Activated CD8-positive, alpha-beta T cell treated with anti-CD3 and anti-CD28 coated beads for 36 hours (primary cell): ENCODE measurements at regions not wholly inside any gene's neighbourhood (a gene's known extent, or its start where the extent isn't known, plus 50 kb on each side); places are given as distances from the start of the nearest gene placed in this dataset.

Experiments
- ATAC-seq: fragments of 200-7000 bp; cut with Tn5 transposase; one replicate; pipeline ENCODE4 v1.10.0; 2021; ENCODE audit warnings: mild to moderate bottlenecking, moderate library complexity
- CTCF ChIA-PET: fragments of 350-600 bp; sonication (Branson Sonifier 250); formaldehyde crosslinking; loops from one replicate; lab custom pipeline; 2021; ENCODE audit warnings: antibody characterized with exemption; lab: Charles Lee
- POLR2A ChIA-PET: fragments of 350-600 bp; sonication (Branson Sonifier 250); formaldehyde crosslinking; loops from one replicate; lab custom pipeline; 2021; ENCODE audit warnings: antibody characterized with exemption; lab: Charles Lee
- DNase-seq: peaks from one replicate; pipeline ENCODE4 v3.0.0-alpha.2; 2020
- H3K27ac Mint-ChIP-seq: one replicate; pipeline ENCODE4 v1.8.0; 2021; ENCODE audit warnings: mild to moderate bottlenecking, mixed read lengths
- H3K27me3 Mint-ChIP-seq: one replicate; pipeline ENCODE4 v1.8.0; 2021; ENCODE audit warnings: mixed read lengths
- H3K36me3 Mint-ChIP-seq: one replicate; pipeline ENCODE4 v1.8.0; 2021; ENCODE audit warnings: low read depth, mixed read lengths
- H3K4me1 Mint-ChIP-seq: one replicate; pipeline ENCODE4 v1.8.0; 2021; ENCODE audit warnings: low read depth, mixed read lengths
- H3K4me3 Mint-ChIP-seq: one replicate; pipeline ENCODE4 v1.8.0; 2021; ENCODE audit warnings: mild to moderate bottlenecking, moderate library complexity, mixed read lengths
- H3K9me3 Mint-ChIP-seq: one replicate; pipeline ENCODE4 v1.8.0; 2021; ENCODE audit warnings: mixed read lengths
- CTCF ChIP-seq: fragments of 200-600 bp; IDR thresholded peaks from one replicate; pipeline ENCODE4 v1.8.0; 2022; ENCODE audit warnings: antibody characterized with exemption, mild to moderate bottlenecking
- intact Hi-C: fragments of 100-400 bp; cut with micrococcal nuclease; formaldehyde crosslinking; loops from one replicate; pipeline ENCODE4 v1.10.0; 2022

DNA sequence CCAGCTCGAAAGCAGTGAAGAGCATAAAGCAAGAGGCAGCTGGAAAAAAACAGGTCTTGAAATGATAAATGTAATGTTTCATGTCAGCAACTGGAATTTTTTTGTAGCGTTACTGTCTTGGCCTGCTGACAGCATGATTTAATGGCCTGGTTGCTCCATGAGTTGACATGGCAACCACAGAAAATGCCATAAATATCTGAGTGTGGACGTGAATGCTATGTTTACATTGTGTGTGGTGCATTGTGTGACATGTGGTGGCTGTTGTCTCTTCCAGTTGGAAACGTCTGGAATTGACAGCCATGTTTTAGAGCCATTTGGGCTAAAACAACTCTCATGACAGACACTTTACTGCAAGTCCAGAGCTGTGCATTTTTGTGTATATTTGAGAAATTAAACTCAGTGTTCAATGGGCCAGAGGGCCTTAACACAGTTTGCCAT is 170.0 kb downstream of the FOXA2 start:
- no peaks in the 10 kb centered on the region for H3K27me3 Mint-ChIP-seq
- ATAC-seq (no peak), DNase-seq (no peak)
- no peaks in the 10 kb centered on the region for H3K4me1 Mint-ChIP-seq
- no peak overlapping the region for H3K27ac Mint-ChIP-seq
- intact Hi-C loops, result no loop called here
- H3K9me3 Mint-ChIP-seq, result peaks cover 5% of the 10 kb centered on the region
- POLR2A ChIA-PET, result no interaction called here
- no peaks in the 10 kb centered on the region for H3K36me3 Mint-ChIP-seq
- CTCF ChIA-PET, result no interaction called here
- no peak overlapping the region for H3K4me3 Mint-ChIP-seq
- TF ChIP-seq CTCF, result no peak

- Mint-ChIP-seq H3K27me3 (no peaks in the 10 kb centered on the region), H3K36me3 (no peaks in the 10 kb centered on the region), H3K27ac (no peak overlapping the region), H3K9me3 (peaks cover 10% of the 10 kb centered on the region), H3K4me1 (no peaks in the 10 kb centered on the region), H3K4me3 (no peak overlapping the region)
- no peak for DNase-seq
- intact Hi-C loops, result no loop called here
- TF ChIP-seq CTCF, result no peak
- no peak for ATAC-seq
- POLR2A ChIA-PET, result interaction anchor here (0.7 kb wide), 1 partner anchor 150 kb away, joined by 4 read pairs; no protein-coding TSS in a partner anchor
- CTCF ChIA-PET, result no interaction called here
These were observed 171.1 kb downstream of the FOXA2 start for GRCh38 chr20:22412977-22413868.

DNA sequence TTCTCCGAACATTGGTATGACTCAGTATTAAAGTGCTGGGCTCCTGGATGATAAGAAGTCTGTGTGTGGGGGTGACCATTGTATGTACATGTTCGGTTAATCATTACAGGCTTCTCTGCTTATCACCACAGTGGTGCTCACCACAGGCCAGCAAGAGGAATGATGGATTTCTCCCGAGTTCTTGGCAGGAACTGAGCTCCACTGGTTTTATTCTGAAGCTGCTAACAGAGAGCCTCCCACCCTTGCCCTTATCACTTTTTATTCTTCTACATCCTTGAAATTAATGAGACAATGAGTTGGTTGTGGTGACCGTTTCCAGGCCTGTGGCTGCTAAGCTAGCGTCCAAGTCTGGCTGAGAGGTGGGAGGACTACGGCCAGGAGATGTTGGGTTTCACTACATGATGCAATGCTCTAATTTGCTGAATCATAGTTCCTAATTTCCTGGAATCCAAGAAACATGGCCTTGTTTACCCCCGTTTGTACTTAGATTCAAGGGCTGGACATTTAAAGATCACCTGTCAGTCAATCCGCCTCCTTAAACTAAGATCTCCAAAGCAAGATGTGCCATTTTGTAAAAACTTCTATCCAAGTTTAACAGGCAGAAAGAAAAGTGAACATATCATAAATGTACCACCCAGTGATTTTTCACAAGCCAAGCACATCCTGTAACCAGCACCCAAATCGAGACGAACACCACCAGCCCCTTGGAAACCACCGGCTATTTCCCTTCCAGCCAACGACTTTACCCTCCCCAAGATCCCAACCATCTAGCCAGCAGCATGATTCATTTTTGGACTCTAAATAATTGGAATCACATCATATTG is 172.5 kb downstream of the FOXA2 start:
- H3K27ac Mint-ChIP-seq, result no peak overlapping the region
- peaks cover 2% of the 10 kb centered on the region for H3K4me1 Mint-ChIP-seq
- H3K27me3 Mint-ChIP-seq, result no peaks in the 10 kb centered on the region
- no peak for ATAC-seq
- ChIA-PET CTCF (no interaction called here), POLR2A (no interaction called here)
- TF ChIP-seq CTCF, result no peak
- no peak overlapping the region for H3K4me3 Mint-ChIP-seq
- H3K9me3 Mint-ChIP-seq, result peaks cover 6% of the 10 kb centered on the region
- intact Hi-C loops, result no loop called here
- no peak for DNase-seq
- no peaks in the 10 kb centered on the region for H3K36me3 Mint-ChIP-seq

DNA sequence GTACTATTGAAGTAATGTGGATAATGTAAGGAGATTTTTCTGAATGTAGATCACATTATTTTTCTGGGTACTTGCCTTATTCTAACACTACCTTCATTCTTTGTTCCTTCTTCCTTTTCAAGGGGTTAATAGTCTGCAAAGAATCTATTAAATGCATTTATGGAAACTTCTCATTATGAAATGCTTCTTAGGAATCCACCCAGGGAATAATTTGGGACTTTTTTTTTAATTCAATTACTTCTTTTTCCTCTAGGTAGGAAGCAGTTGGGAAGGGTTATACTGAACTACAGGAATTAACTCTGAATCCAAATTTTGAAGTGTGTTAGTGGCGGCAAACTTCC is 173.1 kb downstream of the FOXA2 start:
- Mint-ChIP-seq H3K27ac (no peak overlapping the region), H3K4me3 (no peak overlapping the region), H3K36me3 (no peaks in the 10 kb centered on the region), H3K4me1 (peaks cover 7% of the 10 kb centered on the region), H3K9me3 (peaks cover 6% of the 10 kb centered on the region), H3K27me3 (no peaks in the 10 kb centered on the region)
- ChIA-PET POLR2A (no interaction called here), CTCF (no interaction called here)
- ATAC-seq (no peak), DNase-seq (no peak)
- intact Hi-C loops, result no loop called here
- TF ChIP-seq CTCF, result no peak
